ENCODE measurements at regions not wholly inside any gene's neighbourhood (a gene's known extent, or its start where the extent isn't known, plus 50 kb on each side); places are given as distances from the start of the nearest gene placed in this dataset.
"Not testable (repeated sequence)": the region's sequence is repeated elsewhere in the genome, so short reads cannot be mapped to it uniquely, and the experiment has no call there.

GRCh38 chr4:67332627-67333026 is 212.7 kb downstream of the CENPC start:
- H3K4me3 ChIP-seq (ENCODE audit: low read depth, low read length) = no peak overlapping the region
- TF ChIP-seq CTCF (IDR thresholded peaks at IDR 0.05; ENCODE audit: borderline replicate concordance, insufficient read depth, low read depth, low read length) = peak; percentile 63; the same call in 1 of the 2 replicates

- TF ChIP-seq CTCF (IDR thresholded peaks at IDR 0.05; ENCODE audit: borderline replicate concordance, insufficient read depth, low read depth, low read length) = no peak
These were observed 216.9 kb downstream of the CENPC start for GRCh38 chr4:67328393-67328792.

GRCh38 chr4:67328018-67328278 is 217.4 kb downstream of the CENPC start:
- no peak overlapping the region for H3K4me3 ChIP-seq (ENCODE audit: low read depth, low read length)
- TF ChIP-seq CTCF (IDR thresholded peaks at IDR 0.05; ENCODE audit: borderline replicate concordance, insufficient read depth, low read depth, low read length) = no peak

More at GRCh38 chr4:67328393-67328792, 216.9 kb downstream of the CENPC start:
- no peak overlapping the region for H3K4me3 ChIP-seq (ENCODE audit: low read depth, low read length)

GRCh38 chr4:67327245-67328017 is 217.9 kb downstream of the CENPC start:
- peak; percentile 74 for TF ChIP-seq CTCF (IDR thresholded peaks at IDR 0.05; ENCODE audit: borderline replicate concordance, insufficient read depth, low read depth, low read length)
- no peak overlapping the region for H3K4me3 ChIP-seq (ENCODE audit: low read depth, low read length)

- TF ChIP-seq CTCF (IDR thresholded peaks at IDR 0.05; ENCODE audit: borderline replicate concordance, insufficient read depth, low read depth, low read length) = no peak
- no peak overlapping the region for H3K4me3 ChIP-seq (ENCODE audit: low read depth, low read length)
These were observed 219.5 kb downstream of the CENPC start for GRCh38 chr4:67325791-67326190.

- no peak overlapping the region for H3K4me3 ChIP-seq (ENCODE audit: low read depth, low read length)
- no peak for TF ChIP-seq CTCF (IDR thresholded peaks at IDR 0.05; ENCODE audit: borderline replicate concordance, insufficient read depth, low read depth, low read length)
These were observed 224.7 kb downstream of the CENPC start for GRCh38 chr4:67320645-67321044.

- not testable (repeated sequence) for H3K4me3 ChIP-seq (ENCODE audit: low read depth, low read length)
These were observed 225.7 kb downstream of the CENPC start for GRCh38 chr4:67319607-67320006.

- not testable (repeated sequence) for H3K4me3 ChIP-seq (ENCODE audit: low read depth, low read length)
These were observed 244.7 kb downstream of the CENPC start for GRCh38 chr4:67300497-67301185.
